ENCODE measurements at regions not wholly inside any gene's neighbourhood (a gene's known extent, or its start where the extent isn't known, plus 50 kb on each side); places are given as distances from the start of the nearest gene placed in this dataset.

DNA sequence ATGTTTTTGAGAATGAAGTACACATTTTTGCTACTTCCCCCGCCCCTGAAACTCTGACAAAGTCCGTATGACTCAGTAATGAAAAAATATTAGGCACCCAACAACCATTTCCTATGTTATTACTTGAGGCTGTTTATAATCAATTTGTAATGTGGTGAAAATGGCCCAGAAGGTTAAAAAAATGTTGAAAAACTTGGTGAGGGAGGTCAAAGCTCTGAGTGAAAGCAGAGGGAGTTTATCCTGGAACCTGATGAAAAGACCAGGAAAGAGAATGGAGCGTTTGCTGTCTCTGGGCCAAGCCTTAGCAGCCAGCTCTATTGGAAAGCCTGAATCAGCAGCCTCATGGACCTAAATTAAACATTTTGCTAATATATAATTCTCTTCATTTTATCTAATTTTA is 367.7 kb upstream of the NEGR1 start:
- no peak for DNase-seq (ENCODE audit: low spot score)

DNA sequence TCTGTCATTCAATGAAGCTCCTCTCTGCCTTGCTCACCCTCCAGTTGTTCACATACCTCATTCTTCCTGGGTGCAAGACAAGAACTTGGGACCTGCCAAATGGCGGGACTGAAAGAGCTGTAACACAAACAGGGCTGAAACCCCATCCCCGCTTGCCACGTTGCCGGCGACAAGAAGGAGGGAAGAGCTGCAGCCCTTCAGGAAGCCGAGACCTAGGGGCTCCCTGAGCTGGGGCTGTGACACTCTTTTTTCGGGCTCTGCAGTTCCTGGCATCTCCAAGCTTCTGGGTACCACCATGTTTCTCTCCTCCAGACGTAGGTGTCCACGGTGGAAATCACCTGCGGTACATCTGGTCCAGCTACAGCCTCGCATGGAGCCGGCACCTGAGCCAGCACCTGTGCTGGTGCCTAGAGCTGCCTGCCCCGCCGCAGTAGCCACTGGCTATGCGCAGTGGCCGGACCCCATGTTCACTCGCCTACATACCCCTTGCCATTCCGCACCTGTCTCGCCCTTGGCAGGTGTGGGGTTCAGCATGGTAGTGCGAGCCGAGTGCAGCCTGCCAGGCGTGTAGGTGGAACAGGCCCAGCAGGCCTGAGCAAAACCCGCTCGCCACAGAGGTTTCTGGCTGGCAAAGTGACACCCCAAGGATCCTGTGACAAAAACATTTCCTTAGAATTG is 367.0 kb upstream of the NEGR1 start:
- DNase-seq (ENCODE audit: low spot score): no peak

DNA sequence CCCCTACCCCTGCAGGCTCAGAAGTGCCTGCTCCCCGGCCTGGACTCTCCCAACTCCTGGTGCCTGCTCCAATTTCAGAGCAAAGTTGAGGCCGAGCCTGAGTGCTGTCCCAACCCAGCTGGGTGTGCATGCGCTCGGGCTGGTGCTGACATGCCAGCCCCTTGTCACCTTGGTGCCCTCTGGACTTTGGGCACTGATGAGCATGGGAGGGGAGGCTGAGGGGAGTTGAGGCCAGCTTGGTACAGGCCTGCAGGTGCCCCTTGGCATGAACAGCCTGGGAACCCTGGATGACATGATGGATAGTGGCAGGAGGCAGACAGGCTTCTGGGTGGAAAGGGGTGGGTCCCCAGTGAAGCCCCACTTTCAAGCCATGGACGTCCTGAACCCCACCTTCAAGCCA is 366.1 kb upstream of the NEGR1 start:
- DNase-seq (ENCODE audit: low spot score): no peak

DNA sequence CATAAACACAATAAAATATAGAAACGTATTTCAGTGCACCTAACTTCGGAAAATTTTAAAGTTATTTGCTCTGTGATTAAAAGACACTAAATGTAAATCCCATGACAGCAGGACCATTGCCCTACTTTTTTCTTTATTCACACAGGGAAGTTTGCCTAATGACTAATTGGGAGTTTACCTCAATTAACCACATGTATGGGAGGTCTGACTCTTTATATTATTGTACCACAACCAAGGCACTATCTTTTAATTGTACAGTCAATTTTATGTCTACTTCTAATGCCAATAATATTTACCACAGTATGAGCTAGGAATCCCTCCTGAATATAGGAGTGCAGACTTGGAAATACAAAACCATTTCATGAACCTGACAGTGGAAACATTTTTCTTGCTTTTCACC is 360.8 kb upstream of the NEGR1 start:
- DNase-seq (ENCODE audit: low spot score): no peak

DNA sequence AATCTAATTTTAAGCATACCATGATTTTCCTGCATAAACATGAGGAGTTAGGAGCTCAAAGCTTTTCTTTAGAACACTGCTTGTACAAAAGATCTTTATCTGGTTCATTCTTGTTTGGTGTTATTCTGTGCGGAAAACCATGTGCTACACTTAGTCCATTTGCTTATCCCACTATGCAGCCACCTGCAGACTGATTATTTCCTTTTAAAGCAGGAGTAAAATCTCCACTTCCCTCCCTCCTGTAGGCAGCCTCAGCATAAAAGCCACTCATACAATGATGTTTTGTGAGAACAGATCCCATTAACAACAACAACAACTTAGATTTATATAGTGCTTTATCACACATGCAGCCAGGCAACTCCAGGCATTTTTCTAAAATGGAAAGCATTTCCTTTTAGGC is 355.3 kb upstream of the NEGR1 start:
- DNase-seq (ENCODE audit: low spot score): no peak

DNA sequence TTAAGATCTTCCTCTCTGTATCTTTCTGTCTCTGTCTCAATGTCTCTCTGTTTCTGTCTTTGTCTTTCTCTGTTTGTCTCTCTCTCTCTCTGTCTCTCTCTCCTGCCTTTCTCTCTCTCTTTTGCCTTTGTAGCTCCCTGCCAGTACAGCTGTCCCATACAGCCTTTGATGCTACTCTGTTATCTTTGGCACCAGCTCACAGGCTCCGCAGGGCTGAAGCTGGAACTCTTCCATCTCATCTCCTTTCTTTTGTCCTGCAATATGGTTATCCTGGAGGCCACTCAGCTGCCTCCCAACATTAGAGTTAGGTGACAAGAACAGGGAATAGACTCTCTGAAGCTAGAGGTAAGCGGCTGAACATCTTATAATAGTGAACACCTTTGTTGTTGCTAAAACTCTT is 354.3 kb upstream of the NEGR1 start:
- DNase-seq (ENCODE audit: low spot score): no peak

DNA sequence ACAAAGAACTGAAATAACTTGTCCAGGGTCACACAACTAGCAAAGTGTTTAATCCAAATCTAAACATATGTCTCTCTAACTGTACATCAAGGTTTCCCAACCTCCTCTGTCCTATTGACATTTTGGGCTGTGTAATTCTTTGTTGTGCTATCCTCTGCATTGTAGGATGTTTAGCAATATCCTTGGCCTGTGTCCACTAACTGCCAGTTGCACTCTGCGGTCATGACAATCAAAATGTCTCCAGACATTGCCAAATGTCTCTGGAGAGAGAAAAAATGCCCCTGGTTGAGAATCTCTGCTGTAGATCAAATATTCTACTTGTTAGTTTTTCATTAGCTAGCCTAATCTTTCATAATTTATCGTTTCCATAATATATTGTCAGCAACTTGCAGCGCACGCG is 353.4 kb upstream of the NEGR1 start:
- no peak for DNase-seq (ENCODE audit: low spot score)

DNA sequence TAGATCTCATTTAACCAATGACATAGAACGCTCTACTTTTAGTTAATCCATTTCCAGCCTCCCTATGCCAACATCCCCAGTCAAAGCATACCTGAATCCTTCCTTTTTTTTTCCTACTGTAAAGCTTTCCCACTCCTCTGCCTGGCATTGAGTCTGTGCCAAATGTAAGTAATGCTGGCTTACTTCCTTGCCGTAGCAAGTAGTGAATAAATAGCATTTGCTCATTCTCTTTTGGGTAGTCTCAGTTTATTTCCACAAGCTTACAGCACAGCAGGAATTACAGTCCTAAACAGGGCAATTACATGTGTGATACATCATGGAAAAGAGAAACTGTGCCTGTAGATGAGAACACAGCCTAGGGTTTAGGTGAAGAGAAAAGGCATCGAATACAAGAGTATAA is 352.6 kb upstream of the NEGR1 start:
- DNase-seq (ENCODE audit: low spot score): no peak

GRCh38 chr1:72631449-72631848 is 349.1 kb upstream of the NEGR1 start:
- no peak for DNase-seq (ENCODE audit: low spot score)

DNA sequence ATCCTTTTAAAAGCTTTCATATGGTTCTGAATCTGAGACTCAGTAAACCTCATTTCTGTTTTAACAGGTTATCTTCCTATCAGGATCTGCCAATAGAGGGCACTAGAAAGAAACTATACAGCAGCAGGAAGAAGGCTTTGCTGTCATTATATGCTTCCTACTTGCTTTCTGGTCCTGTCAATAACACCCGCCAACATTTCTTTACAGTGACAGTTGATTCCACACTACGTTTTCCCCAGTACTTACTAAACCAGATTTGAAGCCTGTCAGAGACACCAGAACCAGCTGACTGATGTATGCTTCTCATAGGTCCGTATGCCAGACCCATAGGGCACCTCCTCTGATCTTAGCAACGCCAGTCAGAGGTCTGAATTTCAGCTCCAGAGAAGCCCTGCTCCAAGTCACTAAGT is 341.0 kb upstream of the NEGR1 start:
- DNase-seq (ENCODE audit: low spot score): peak; percentile 6

DNA sequence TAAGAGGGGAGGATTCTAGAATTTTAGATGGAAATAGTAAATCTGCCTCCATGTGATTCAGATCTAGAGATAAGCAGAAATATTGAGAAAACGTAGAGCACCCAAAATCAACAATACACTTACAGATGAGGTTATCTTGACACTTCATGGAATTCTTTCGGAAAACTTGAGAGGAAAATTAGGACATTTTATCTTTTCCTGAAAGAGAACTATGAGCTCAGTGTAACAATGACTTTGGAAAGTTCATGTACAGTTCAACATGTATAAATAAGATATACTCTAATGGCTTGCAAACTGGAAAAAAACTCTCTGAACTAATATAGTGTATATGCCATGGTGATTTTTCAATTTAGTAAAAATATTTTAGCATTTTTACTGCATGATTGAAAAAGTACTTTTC is 338.1 kb upstream of the NEGR1 start:
- no peak for DNase-seq (ENCODE audit: low spot score)

DNA sequence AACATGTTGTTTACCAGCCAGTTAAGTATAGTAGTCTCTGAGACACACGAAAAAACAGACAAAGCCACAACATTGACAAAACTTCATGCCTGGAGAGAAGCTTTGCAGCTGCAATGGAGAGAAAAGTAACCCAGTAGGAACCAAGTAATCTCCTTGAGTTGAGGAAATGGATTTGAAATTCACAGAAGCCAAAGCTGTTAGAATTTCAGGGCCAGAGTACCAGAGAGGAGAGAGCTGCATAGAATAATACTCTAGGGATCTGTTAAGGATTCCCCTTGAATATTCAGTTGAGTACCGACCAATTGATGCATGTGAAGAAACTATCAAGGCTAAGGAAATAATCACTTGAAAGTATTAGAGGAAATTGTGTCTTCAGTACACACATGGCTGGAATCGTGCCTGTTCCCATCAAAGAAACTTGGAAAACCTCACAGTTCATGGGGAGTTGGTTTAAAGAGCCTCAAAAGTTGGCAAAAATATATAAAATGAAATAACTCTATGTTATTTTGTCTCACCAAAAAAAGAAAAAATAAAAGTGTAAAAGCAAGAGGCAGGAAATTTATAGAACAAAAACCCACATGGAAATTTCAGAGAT is 324.0 kb upstream of the NEGR1 start:
- no peak for DNase-seq (ENCODE audit: low spot score)

DNA sequence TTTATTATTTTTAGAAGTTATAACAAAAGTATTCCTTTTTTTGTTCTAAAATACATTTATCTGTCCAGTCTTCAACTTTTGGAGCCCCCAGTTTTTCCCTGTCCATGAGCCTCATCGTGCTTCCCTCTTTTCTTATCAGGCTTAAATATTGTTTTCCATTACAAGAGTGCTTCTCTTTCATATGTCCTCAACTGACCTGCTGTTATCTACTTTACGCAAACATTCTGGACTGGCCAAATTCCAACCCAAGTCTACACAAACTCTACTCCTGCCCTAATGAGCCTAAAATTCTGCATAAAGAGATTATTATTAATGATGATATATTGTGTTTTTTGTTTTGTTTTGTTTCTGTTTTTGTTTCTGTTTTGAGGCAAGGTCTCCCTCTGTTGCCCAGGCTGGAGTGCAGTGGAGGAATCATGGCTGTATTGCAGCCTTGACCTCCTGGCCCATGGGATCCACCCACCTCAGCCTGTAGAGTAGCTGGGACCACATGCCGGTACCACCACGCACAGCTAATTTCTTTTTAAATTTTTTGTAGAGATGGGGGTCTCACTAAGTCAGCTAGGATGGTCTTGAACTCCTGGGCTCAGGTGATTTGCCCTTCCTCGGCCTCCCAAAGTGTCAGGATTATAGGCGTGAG is 318.8 kb upstream of the NEGR1 start:
- DNase-seq (ENCODE audit: low spot score): no peak

DNA sequence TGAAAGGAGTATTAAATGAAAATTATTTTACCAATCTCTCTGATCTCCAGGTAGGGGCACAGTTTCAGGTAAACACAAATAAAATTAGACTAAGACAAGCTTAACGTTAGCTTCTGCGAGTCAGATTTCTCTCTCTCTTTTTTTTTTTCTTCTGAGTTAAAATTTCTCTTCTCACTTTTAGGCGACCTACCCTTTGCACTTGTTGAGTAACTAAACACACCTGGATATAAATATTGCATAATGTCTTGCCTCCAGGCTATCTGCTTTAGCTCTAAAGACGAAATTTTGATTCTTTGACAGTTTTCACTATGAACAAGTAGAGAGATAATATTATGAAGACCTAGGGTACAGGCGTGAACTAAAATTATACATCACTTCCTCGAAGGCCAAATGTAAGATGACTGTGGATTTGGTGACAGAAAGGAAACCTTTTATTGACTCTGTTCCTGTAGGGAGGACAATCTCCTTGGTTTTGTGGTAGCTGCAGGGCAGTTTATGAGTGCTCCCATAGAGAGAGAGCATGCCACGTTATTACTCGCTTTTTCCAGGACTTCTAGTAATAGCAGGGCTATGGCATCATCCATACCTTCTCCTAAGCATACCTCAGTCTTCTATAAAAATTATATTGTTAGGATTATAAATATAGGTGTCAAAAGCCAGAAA is 303.8 kb upstream of the NEGR1 start:
- DNase-seq (ENCODE audit: low spot score): no peak

DNA sequence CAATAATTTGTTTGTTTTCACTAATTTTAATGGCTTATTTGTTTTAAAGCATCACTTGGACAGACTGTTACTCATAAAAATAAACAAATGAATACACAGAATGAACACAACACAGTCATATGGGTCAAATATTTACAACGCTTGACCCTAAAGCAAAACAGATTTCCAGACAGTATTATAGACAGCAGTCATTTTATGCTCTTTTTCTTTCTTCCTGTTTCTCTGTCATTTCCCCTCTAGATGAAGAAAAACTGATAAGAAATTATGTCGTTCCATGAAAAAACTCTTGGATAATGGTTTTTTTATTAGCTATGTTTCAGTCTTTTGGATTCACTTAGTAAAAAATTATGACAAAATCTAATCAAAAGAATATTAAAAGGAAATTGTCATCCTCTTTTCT is 297.3 kb upstream of the NEGR1 start:
- no peak for DNase-seq (ENCODE audit: low spot score)

GRCh38 chr1:72570815-72571214 is 288.5 kb upstream of the NEGR1 start:
- DNase-seq (ENCODE audit: low spot score): no peak

GRCh38 chr1:72568113-72568512 is 285.8 kb upstream of the NEGR1 start:
- no peak for DNase-seq (ENCODE audit: low spot score)

- no peak for DNase-seq (ENCODE audit: low spot score)
Observed at GRCh38 chr1:72567521-72567920, 285.2 kb upstream of the NEGR1 start.

DNA sequence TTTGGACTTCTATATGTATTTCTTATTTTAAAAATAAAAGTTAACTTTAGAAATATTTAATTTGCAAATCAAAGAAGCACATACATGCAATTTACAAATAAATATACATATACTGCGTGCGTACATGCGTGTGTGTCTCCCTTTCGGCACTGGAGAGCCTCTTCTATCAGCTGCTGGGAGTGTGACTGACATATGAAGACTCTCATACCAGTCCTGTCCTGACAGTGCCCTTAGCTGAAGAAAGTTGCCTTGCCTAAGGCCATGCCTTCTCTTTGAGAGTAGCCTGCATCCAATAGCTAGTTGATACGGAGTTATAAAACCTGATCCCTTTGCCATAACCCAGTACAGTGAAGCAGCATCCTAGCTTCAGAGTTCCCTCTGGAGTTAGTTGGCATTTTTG is 282.4 kb upstream of the NEGR1 start:
- DNase-seq (ENCODE audit: low spot score): no peak

- no peak for DNase-seq (ENCODE audit: low spot score)
Observed at GRCh38 chr1:72557446-72558049, 275.2 kb upstream of the NEGR1 start.

DNA sequence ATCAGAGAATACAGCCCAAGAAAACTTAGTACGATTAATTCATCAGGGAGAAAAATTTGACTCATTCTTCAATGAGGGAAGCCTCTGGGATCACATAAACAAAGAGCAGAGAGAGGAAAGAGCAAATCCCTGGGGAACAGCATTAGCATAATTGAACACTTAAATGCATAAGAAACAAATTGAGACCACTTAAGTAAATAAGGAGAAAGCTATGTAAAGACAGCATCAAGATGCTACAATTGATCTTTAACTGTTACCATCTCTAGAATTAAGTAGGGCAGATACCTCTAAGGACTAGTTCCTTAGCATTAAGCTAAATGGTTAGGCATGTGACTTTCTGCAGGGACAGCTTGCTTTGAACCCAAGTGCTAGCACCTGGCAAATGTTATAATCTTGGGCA is 265.1 kb upstream of the NEGR1 start:
- no peak for DNase-seq (ENCODE audit: low spot score)

DNA sequence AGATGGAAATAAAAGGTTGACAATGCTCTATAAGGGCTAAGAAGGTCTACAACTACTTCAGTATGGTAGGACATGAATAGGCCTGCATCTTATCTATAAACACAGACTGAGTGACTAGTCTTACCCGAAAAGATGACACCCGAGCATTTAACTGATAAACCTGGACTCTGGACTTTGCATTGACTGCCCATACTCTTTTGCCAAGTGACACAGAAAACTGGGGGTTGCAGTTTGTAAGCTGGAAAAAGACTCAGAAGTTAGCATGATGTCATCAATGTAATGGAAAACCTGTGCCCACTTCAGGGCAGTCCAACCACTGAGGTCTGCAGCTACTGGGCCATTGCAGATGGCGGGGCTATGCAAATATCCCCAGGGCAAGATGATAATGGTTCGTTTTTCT is 258.3 kb upstream of the NEGR1 start:
- no peak for DNase-seq (ENCODE audit: low spot score)

GRCh38 chr1:72535470-72535869 is 253.1 kb upstream of the NEGR1 start:
- no peak for DNase-seq (ENCODE audit: low spot score)
